Panc1 (cell line): ENCODE measurements at regions not wholly inside any gene's neighbourhood (a gene's known extent, or its start where the extent isn't known, plus 50 kb on each side); places are given as distances from the start of the nearest gene placed in this dataset.

Experiments
- CTCF ChIP-seq: fragments of 450-650 bp; IDR thresholded peaks from 2 replicates; pipeline ENCODE4 v1.5.1; 2017; ENCODE audit warnings: mild to moderate bottlenecking
- REST ChIP-seq, 2 experiments: IDR thresholded peaks; 2 replicates each; pipeline ENCODE4 v1.6.1; 2011 to 2012; ENCODE audit warnings: low read depth in 2 of 2, control low read depth in 1 of 2, low read length in 1 of 2, mild to moderate bottlenecking in 1 of 2, moderate library complexity in 1 of 2; ENCODE audit not compliant: insufficient read depth in 1 of 2
- SIN3A ChIP-seq: IDR thresholded peaks from 2 replicates; pipeline ENCODE4 v1.6.1; 2012; ENCODE audit warnings: low read depth, mild to moderate bottlenecking, low read length, moderate library complexity, borderline replicate concordance; ENCODE audit not compliant: insufficient read depth

GRCh38 chr10:6926971-6927370 is 346.9 kb upstream of the PRKCQ start:
- no peak for TF ChIP-seq CTCF
- no peak for TF ChIP-seq SIN3A
- no peak for TF ChIP-seq REST (IDR thresholded peaks at IDR 0.05; ENCODE audit: insufficient read depth in 1 of 2, low read depth in 2 of 2, low read length in 1 of 2)
